H1 (cell line): ENCODE measurements at regions not wholly inside any gene's neighbourhood (a gene's known extent, or its start where the extent isn't known, plus 50 kb on each side); places are given as distances from the start of the nearest gene placed in this dataset.

Experiments
- CTCF ChIA-PET: fragments of 300-600 bp; sonication (Branson Sonifier 250); formaldehyde crosslinking; loops from one replicate; lab custom pipeline; 2021; ENCODE audit not compliant: partially characterized antibody; lab: Charles Lee
- POLR2A ChIA-PET: fragments of 300-600 bp; sonication (Branson Sonifier 250); formaldehyde crosslinking; loops from one replicate; lab custom pipeline; 2021; ENCODE audit warnings: inconsistent platforms; ENCODE audit not compliant: partially characterized antibody; lab: Charles Lee
- DNase-seq, 2 experiments: peaks; one replicate each; pipeline versions ENCODE4 v3.0.0 to v3.0.0-alpha.2; 2010 to 2022; ENCODE audit warnings: low spot score in 2 of 2, low read depth in 1 of 2, mixed read lengths in 1 of 2
- FAIRE-seq: peaks from 2 replicates; lab custom pipeline; 2011; peaks lifted over from hg19 to GRCh38; lab: Jason Lieb, UNC
- H2AFZ ChIP-seq: 2 replicates; pipeline ENCODE4 v1.8.1; 2012; ENCODE audit warnings: low read length, inconsistent platforms
- H2AK5ac ChIP-seq: 2 replicates; pipeline ENCODE4 v1.6.1; 2013; ENCODE audit warnings: low read depth, low read length
- H2BK120ac ChIP-seq: replicated peaks from 2 replicates; pipeline ENCODE3; 2013; ENCODE audit warnings: low read depth, low read length, inconsistent platforms
- H2BK12ac ChIP-seq: 2 replicates; pipeline ENCODE4 v1.6.1; 2013; ENCODE audit warnings: low read depth, low read length
- H2BK15ac ChIP-seq: 2 replicates; pipeline ENCODE4 v1.6.1; 2013; ENCODE audit warnings: low read length
- H2BK20ac ChIP-seq: 2 replicates; pipeline ENCODE4 v1.6.1; 2013; ENCODE audit warnings: low read length
- H2BK5ac ChIP-seq: 2 replicates; pipeline ENCODE4 v1.6.1; 2013; ENCODE audit warnings: low read depth, low read length
- H3K14ac ChIP-seq: 2 replicates; pipeline ENCODE4 v1.6.1; 2013; ENCODE audit warnings: inconsistent platforms; ENCODE audit not compliant: insufficient read length
- H3K18ac ChIP-seq: 2 replicates; pipeline ENCODE4 v1.6.1; 2013; ENCODE audit warnings: low read length; ENCODE audit errors: extremely low read depth
- H3K23ac ChIP-seq: 2 replicates; pipeline ENCODE4 v1.6.1; 2013; ENCODE audit warnings: inconsistent platforms; ENCODE audit not compliant: insufficient read length
- H3K23me2 ChIP-seq: 2 replicates; pipeline ENCODE4 v1.6.1; 2013; ENCODE audit warnings: low read depth, low read length
- H3K27ac ChIP-seq: 2 replicates; pipeline ENCODE4 v1.6.1; 2011; ENCODE audit warnings: low read depth, low read length, inconsistent platforms
- H3K27me3 ChIP-seq, 4 experiments: replicated peaks in 1 of 4; 1 replicate in 1 of 4; 2 replicates in 3 of 4; pipeline versions ENCODE4 v1.6.1 to v1.8.1; 2011 to 2013; ENCODE audit warnings: low read length in 3 of 4, mild to moderate bottlenecking in 3 of 4, inconsistent platforms in 2 of 4, mixed read lengths in 2 of 4, moderate library complexity in 1 of 4; ENCODE audit not compliant: control insufficient read depth in 3 of 4, insufficient read depth in 3 of 4; ENCODE audit errors: extremely low read depth in 1 of 4
- H3K36me3 ChIP-seq, 4 experiments: 2 replicates each; pipeline versions ENCODE4 v1.6.1 to v1.8.1; 2011 to 2013; ENCODE audit warnings: mild to moderate bottlenecking in 4 of 4, low read length in 3 of 4, moderate library complexity in 2 of 4, control low read depth in 1 of 4, inconsistent platforms in 1 of 4; ENCODE audit not compliant: insufficient read depth in 4 of 4, control insufficient read depth in 2 of 4
- H3K4ac ChIP-seq: replicated peaks from 2 replicates; pipeline ENCODE3; 2013; ENCODE audit warnings: low read length, low read depth, mixed read lengths, inconsistent platforms; ENCODE audit not compliant: insufficient read length
- H3K4me1 ChIP-seq, 4 experiments: replicated peaks in 1 of 4; 1 replicate in 1 of 4; 2 replicates in 3 of 4; pipeline versions ENCODE4 v1.6.1 to v1.8.1; 2011 to 2013; ENCODE audit warnings: low read length in 3 of 4, inconsistent platforms in 2 of 4, mixed read lengths in 1 of 4; ENCODE audit not compliant: insufficient read depth in 4 of 4, control insufficient read depth in 3 of 4
- H3K4me2 ChIP-seq, 2 experiments: 2 replicates each; pipeline versions ENCODE4 v1.6.1 to v1.8.1; 2011 to 2013; ENCODE audit warnings: low read depth in 2 of 2, low read length in 2 of 2, control low read depth in 1 of 2, inconsistent platforms in 1 of 2, mild to moderate bottlenecking in 1 of 2; ENCODE audit not compliant: insufficient read depth in 1 of 2
- H3K4me3 ChIP-seq, 4 experiments: fragments of 200-600, 300-600 bp in 1 of 4; sonication (generic), shearing (Covaris generic), sonication (Bioruptor Twin) in 1 of 4; 2 replicates each; pipeline versions ENCODE4 v1.5.1 to v1.8.1; 2011 to 2016; ENCODE audit warnings: low read length in 4 of 4, low read depth in 3 of 4, control low read depth in 2 of 4, inconsistent platforms in 2 of 4, mild to moderate bottlenecking in 2 of 4, mixed read lengths in 1 of 4, moderate library complexity in 1 of 4; ENCODE audit not compliant: insufficient read depth in 2 of 4; ENCODE audit errors: extremely low read depth in 1 of 4
- H3K56ac ChIP-seq: replicated peaks from 2 replicates; pipeline ENCODE3; 2013; ENCODE audit warnings: low read depth, mild to moderate bottlenecking, mixed read lengths, low read length, inconsistent platforms; ENCODE audit not compliant: insufficient read length
- H3K79me1 ChIP-seq: 2 replicates; pipeline ENCODE4 v1.6.1; 2013; ENCODE audit warnings: low read depth, low read length, control low read depth
- H3K79me2 ChIP-seq, 2 experiments: 2 replicates each; pipeline versions ENCODE4 v1.6.1 to v1.8.1; 2012 to 2013; ENCODE audit warnings: low read length in 2 of 2, mild to moderate bottlenecking in 2 of 2, inconsistent platforms in 1 of 2; ENCODE audit not compliant: insufficient read depth in 2 of 2, control insufficient read depth in 1 of 2
- H3K9ac ChIP-seq, 4 experiments: replicated peaks in 1 of 4; 1 replicate in 1 of 4; 2 replicates in 3 of 4; pipeline versions ENCODE4 v1.6.1 to v1.8.1; 2011 to 2013; ENCODE audit warnings: low read depth in 3 of 4, low read length in 3 of 4, control low read depth in 2 of 4, mild to moderate bottlenecking in 2 of 4, moderate library complexity in 2 of 4, inconsistent platforms in 1 of 4; ENCODE audit errors: extremely low read depth in 1 of 4
- H3K9me3 ChIP-seq, 2 experiments: 2 replicates each; pipeline versions ENCODE4 v1.6.1 to v1.8.1; 2012 to 2013; ENCODE audit warnings: mild to moderate bottlenecking in 2 of 2, moderate library complexity in 2 of 2, control low read depth in 1 of 2, inconsistent platforms in 1 of 2, low read depth in 1 of 2, low read length in 1 of 2, mixed read lengths in 1 of 2; ENCODE audit not compliant: insufficient read depth in 2 of 2
- H4K20me1 ChIP-seq, 2 experiments: replicated peaks in 1 of 2; 2 replicates each; pipeline versions ENCODE3 to v1.8.1; 2011 to 2013; ENCODE audit warnings: inconsistent platforms in 2 of 2, low read length in 2 of 2, mild to moderate bottlenecking in 1 of 2; ENCODE audit not compliant: insufficient read depth in 2 of 2, control insufficient read depth in 1 of 2
- H4K5ac ChIP-seq: 2 replicates; pipeline ENCODE4 v1.6.1; 2013; ENCODE audit warnings: low read length, low read depth, mixed read lengths, inconsistent platforms; ENCODE audit not compliant: insufficient read length
- H4K8ac ChIP-seq: 2 replicates; pipeline ENCODE4 v1.8.0; 2013; ENCODE audit warnings: mild to moderate bottlenecking, moderate library complexity, low read length, inconsistent platforms; ENCODE audit not compliant: insufficient read depth; ENCODE audit errors: extremely low read depth
- H4K91ac ChIP-seq: replicated peaks from 2 replicates; pipeline ENCODE3; 2013; ENCODE audit warnings: low read length, mixed read lengths, inconsistent platforms; ENCODE audit not compliant: insufficient read length
- ASH2L ChIP-seq: fragments of 200-600, 300-600 bp; sonication (generic); IDR thresholded peaks from one replicate; pipeline ENCODE4 v1.7.1; 2017; ENCODE audit warnings: low read length
- WGBS, 2 experiments: shearing (Covaris generic) in 1 of 2; methylation state at CpG; one replicate each; pipeline versions ENCODE4 v1.1.6 to v1.1.7; 2013 to 2015; ENCODE audit warnings: low lambda C conversion rate in 2 of 2, mixed read lengths in 2 of 2, inconsistent platforms in 1 of 2, low coverage in 1 of 2, missing lambda C conversion rate in 1 of 2; ENCODE audit not compliant: insufficient replicate concordance in 2 of 2, insufficient coverage in 1 of 2, insufficient read length in 1 of 2; ENCODE audit errors: extremely low coverage in 1 of 2, missing lambda C conversion rate in 1 of 2; 5-methylcytosine and 5-hydroxymethylcytosine counted together

GRCh38 chr15:61582092-61582491 lies 353.0 kb upstream of the RORA start:
- Histone ChIP-seq H4K20me1 (no peaks in the 10 kb centered on the region), H2BK120ac (no peak overlapping the region), H3K27ac (no peak overlapping the region), H2BK12ac (no peak overlapping the region), H3K4me1 (no peaks in the 10 kb centered on the region), H3K4ac (no peak overlapping the region), H3K79me2 (no peaks in the 10 kb centered on the region), H3K4me2 (no peak overlapping the region), H4K91ac (no peak overlapping the region), H3K27me3 (no peaks in the 10 kb centered on the region), H3K18ac (no peak overlapping the region), H2BK15ac (no peak overlapping the region), H3K56ac (no peak overlapping the region), H2AK5ac (no peak overlapping the region), H3K4me3 (no peak overlapping the region), H2BK20ac (no peak overlapping the region), H2BK5ac (no peak overlapping the region), H3K9me3 (no peaks in the 10 kb centered on the region), H4K8ac (no peak overlapping the region), H3K9ac (no peak overlapping the region), H3K36me3 (no peaks in the 10 kb centered on the region), H4K5ac (no peak overlapping the region), H2AFZ (no peak overlapping the region), H3K23ac (no peak overlapping the region), H3K14ac (no peak overlapping the region), H3K79me1 (no peaks in the 10 kb centered on the region), H3K23me2 (no peaks in the 10 kb centered on the region)
- FAIRE-seq (no peak), DNase-seq (no peak)
- WGBS, 2 experiments, result 78% methylated on average over 1 of the region's 1 CpG; no CpG with 5 or more reads in 1 of the 2 experiments
- ChIA-PET POLR2A (no interaction called here), CTCF (interaction anchor here (0.8 kb wide), 1 partner anchor 13 kb away, joined by 4 read pairs; no protein-coding TSS in a partner anchor)
- no peak for TF ChIP-seq ASH2L
